Spleen (tissue), 11 donors: ENCODE measurements at regions not wholly inside any gene's neighbourhood (a gene's known extent, or its start where the extent isn't known, plus 50 kb on each side); places are given as distances from the start of the nearest gene placed in this dataset.

Experiments
- DNase-seq: peaks from one replicate; pipeline ENCODE4 v3.0.0-alpha.2; 2020
- H3K27ac ChIP-seq, 8 donors: fragments of 200-600 bp; sonication (generic) in 7 of 8; 1 replicate in 4 of 8; 2 replicates in 4 of 8; pipeline versions ENCODE4 v1.5.0 to v1.8.0; 2016 to 2021; ENCODE audit warnings: inconsistent platforms in 4 of 8, mild to moderate bottlenecking in 4 of 8, moderate library complexity in 1 of 8
- H3K27me3 ChIP-seq, 7 donors: fragments of 200-600 bp; sonication (generic) in 6 of 7; replicated peaks in 1 of 7; 1 replicate in 4 of 7; 2 replicates in 3 of 7; pipeline versions ENCODE4 v1.5.0 to v1.8.0; 2016 to 2021; ENCODE audit warnings: inconsistent platforms in 3 of 7, mild to moderate bottlenecking in 1 of 7
- H3K36me3 ChIP-seq, 6 donors: fragments of 200-600 bp; sonication (generic) in 5 of 6; 1 replicate in 4 of 6; 2 replicates in 2 of 6; pipeline versions ENCODE4 v1.5.0 to v1.8.0; 2016 to 2021; ENCODE audit warnings: inconsistent platforms in 2 of 6
- H3K4me1 ChIP-seq, 6 donors: fragments of 200-600 bp; sonication (generic) in 5 of 6; 1 replicate in 3 of 6; 2 replicates in 3 of 6; pipeline versions ENCODE4 v1.5.0 to v1.8.0; 2016 to 2021; ENCODE audit warnings: inconsistent platforms in 3 of 6
- H3K4me3 ChIP-seq, 8 donors: fragments of 200-600 bp; sonication (generic) in 7 of 8; 1 replicate in 4 of 8; 2 replicates in 4 of 8; pipeline versions ENCODE4 v1.5.0 to v1.8.0; 2016 to 2021; ENCODE audit warnings: inconsistent platforms in 4 of 8, mild to moderate bottlenecking in 4 of 8, moderate library complexity in 2 of 8
- H3K9me3 ChIP-seq, 8 donors: fragments of 200-600 bp; sonication (generic) in 7 of 8; 1 replicate in 4 of 8; 2 replicates in 4 of 8; pipeline versions ENCODE4 v1.5.0 to v1.8.0; 2016 to 2021; ENCODE audit warnings: inconsistent platforms in 4 of 8
- CTCF ChIP-seq, 11 experiments: fragments of 200-600 bp in 7 of 11; fragments of 450-650 bp in 4 of 11; sonication (generic) in 4 of 11; IDR thresholded peaks in 8 of 11; conservative IDR thresholded peaks in 3 of 11; 1 replicate in 7 of 11; 2 replicates in 4 of 11; pipeline versions ENCODE4 v1.4.0 to v1.8.0; 2016 to 2021; ENCODE audit warnings: antibody characterized with exemption in 11 of 11, inconsistent platforms in 4 of 11, mild to moderate bottlenecking in 1 of 11
- POLR2A ChIP-seq, 3 donors: fragments of 450-650 bp; IDR thresholded peaks; one replicate each; pipeline ENCODE4 v1.5.1; 2017; ENCODE audit warnings: antibody characterized with exemption in 3 of 3, mild to moderate bottlenecking in 1 of 3
- POLR2AphosphoS5 ChIP-seq, 3 donors: sonication (generic); formaldehyde crosslinking; IDR thresholded peaks; one replicate each; pipeline ENCODE4 v1.5.1; 2017; ENCODE audit warnings: antibody characterized with exemption in 3 of 3
- WGBS, 5 donors: extraction: QIAGEN DNeasy Blood & Tissue Kit in 3 of 5; methylation state at CpG; one replicate each; pipeline versions ENCODE4 v1.1.5 to v1.1.7; 2013 to 2018; 5-methylcytosine and 5-hydroxymethylcytosine counted together
- intact Hi-C: fragments of 100-400 bp; cut with DNase I; formaldehyde crosslinking; loops from one replicate; pipeline ENCODE4 v1.15.0; 2023; ENCODE audit warnings: low total_unique reads
- donor health status: healthy with polysubstance abuse.
- donor health status: DM: no; HTN: no; CAD: no; lungs with moderate emphysema.
- donor health status: DM: no; HTN: no; CAD: no.
- donor health status: Bipolar disorder and iron deficiency.
- donor health status: healthy.
- donor health status: DM: no; HTN: no; CAD: no.
- donor health status: DM: yes; HTN: yes; CAD: no.

- no peak overlapping the region for H3K27ac ChIP-seq
- no peak overlapping the region for H3K4me3 ChIP-seq
- no peaks in the 10 kb centered on the region for H3K36me3 ChIP-seq
- TF ChIP-seq POLR2A (IDR thresholded peaks at IDR 0.05) (no peak), CTCF (IDR thresholded peaks at IDR 0.05 in 8 of 11, conservative IDR thresholded peaks at IDR 0.05 in 3 of 11) (no peak), POLR2AphosphoS5 (IDR thresholded peaks at IDR 0.05) (no peak)
- peaks cover 0 to 21% (median 16%) of the 10 kb centered on the region in 6 donors for H3K4me1 ChIP-seq
- H3K27me3 ChIP-seq, result peaks cover 11 to 41% (median 35%) of the 10 kb centered on the region in 7 donors
- no peaks in the 10 kb centered on the region for H3K9me3 ChIP-seq
- 78 to 91% (median 82%) methylated on average over 5 of the region's 5 CpGs for WGBS, 5 donors
- DNase-seq, result no peak
- intact Hi-C loops, result no loop called here
Measured at GRCh38 chr14:97416550-97416949, 619.4 kb downstream of the VRK1 start.

GRCh38 chr14:97417331-97417730, 620.1 kb downstream of the VRK1 start:
- no peaks in the 10 kb centered on the region for H3K9me3 ChIP-seq
- H3K4me1 ChIP-seq, result peaks cover 0 to 18% (median 13%) of the 10 kb centered on the region in 6 donors
- peaks cover 5 to 33% (median 27%) of the 10 kb centered on the region in 7 donors for H3K27me3 ChIP-seq
- intact Hi-C loops, result no loop called here
- no peak for DNase-seq
- H3K36me3 ChIP-seq, result no peaks in the 10 kb centered on the region
- no peak overlapping the region for H3K4me3 ChIP-seq
- TF ChIP-seq POLR2AphosphoS5 (IDR thresholded peaks at IDR 0.05), result no peak
- TF ChIP-seq CTCF (IDR thresholded peaks at IDR 0.05 in 8 of 11, conservative IDR thresholded peaks at IDR 0.05 in 3 of 11), result no peak
- no peak for TF ChIP-seq POLR2A (IDR thresholded peaks at IDR 0.05)
- WGBS, 5 donors, result 82 to 96% (median 89%) methylated on average over 3 of the region's 3 CpGs
- no peak overlapping the region for H3K27ac ChIP-seq

GRCh38 chr14:97420211-97420610, 623.0 kb downstream of the VRK1 start:
- peaks cover 0 to 4% (median 0%) of the 10 kb centered on the region in 7 donors for H3K27me3 ChIP-seq
- H3K27ac ChIP-seq, result no peak overlapping the region
- TF ChIP-seq CTCF (IDR thresholded peaks at IDR 0.05 in 8 of 11, conservative IDR thresholded peaks at IDR 0.05 in 3 of 11) (no peak), POLR2AphosphoS5 (IDR thresholded peaks at IDR 0.05) (no peak), POLR2A (IDR thresholded peaks at IDR 0.05) (no peak)
- H3K9me3 ChIP-seq, result no peaks in the 10 kb centered on the region
- no peaks in the 10 kb centered on the region for H3K4me1 ChIP-seq
- H3K4me3 ChIP-seq, result no peak overlapping the region
- 76 to 87% (median 82%) methylated on average over 6 of the region's 6 CpGs for WGBS, 5 donors
- DNase-seq, result no peak
- intact Hi-C loops, result no loop called here
- H3K36me3 ChIP-seq, result no peaks in the 10 kb centered on the region

- DNase-seq, result no peak
- Histone ChIP-seq H3K36me3 (no peaks in the 10 kb centered on the region), H3K9me3 (no peaks in the 10 kb centered on the region), H3K4me1 (no peaks in the 10 kb centered on the region), H3K27me3 (no peaks in the 10 kb centered on the region), H3K4me3 (no peak overlapping the region), H3K27ac (no peak overlapping the region)
- no peak for TF ChIP-seq CTCF (IDR thresholded peaks at IDR 0.05 in 8 of 11, conservative IDR thresholded peaks at IDR 0.05 in 3 of 11)
- TF ChIP-seq POLR2A (IDR thresholded peaks at IDR 0.05), result no peak
- intact Hi-C loops, result no loop called here
- 84 to 92% (median 88%) methylated on average over 6 of the region's 6 CpGs for WGBS, 5 donors
Measured at GRCh38 chr14:97426776-97427175, 629.6 kb downstream of the VRK1 start.
